Uterus (tissue), 2 donors: ENCODE measurements at regions not wholly inside any gene's neighbourhood (a gene's known extent, or its start where the extent isn't known, plus 50 kb on each side); places are given as distances from the start of the nearest gene placed in this dataset.

ENCODE experiments used
- POLR2A ChIP-seq, 2 donors: fragments of 450-650 bp; IDR thresholded peaks; one replicate each; pipeline ENCODE4 v1.6.1; 2016; ENCODE audit warnings: antibody characterized with exemption in 2 of 2, mild to moderate bottlenecking in 1 of 2, moderate library complexity in 1 of 2
- TF ChIP-seq, protein P1 (sequence below), 4 experiments: fragments of 200-600 bp in 2 of 4; fragments of 450-650 bp in 2 of 4; sonication (generic) in 2 of 4; IDR thresholded peaks; one replicate each; pipeline ENCODE4 v1.5.1; 2016 to 2019; ENCODE audit warnings: antibody characterized with exemption in 4 of 4, mild to moderate bottlenecking in 2 of 4, moderate library complexity in 1 of 4

DNA sequence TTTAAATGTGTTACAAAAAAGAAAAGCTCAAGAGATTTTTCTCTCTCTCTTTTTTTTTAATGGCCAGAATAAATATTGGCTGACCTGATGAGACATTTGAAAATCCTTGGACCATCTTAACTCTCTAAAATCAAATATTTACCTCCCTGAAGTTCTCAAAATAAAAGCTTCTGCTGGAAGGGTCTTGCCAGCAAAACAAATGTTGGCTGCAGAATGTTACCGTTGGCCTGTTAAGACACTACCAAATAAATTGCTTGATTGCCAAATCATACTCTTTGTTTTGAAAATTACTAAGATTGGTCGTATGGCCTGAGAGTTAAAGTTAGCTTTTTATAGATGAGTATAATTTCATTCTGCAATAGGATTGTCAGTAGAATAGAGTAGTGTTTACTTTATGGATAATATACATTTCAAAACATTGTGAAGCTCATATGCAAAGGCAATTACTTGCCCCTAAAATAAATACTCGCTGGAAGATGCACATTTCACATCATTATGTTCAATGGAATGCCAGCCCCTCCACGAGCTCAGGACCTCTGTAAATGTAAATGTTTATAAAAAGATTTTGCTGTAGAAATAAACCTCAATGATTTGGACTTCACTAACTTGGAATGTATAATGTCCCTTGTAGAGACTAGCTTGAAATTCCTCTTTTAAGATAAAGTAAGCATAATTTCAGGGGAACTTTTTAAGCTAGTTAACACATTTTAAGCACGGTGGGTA lies 193.4 kb downstream of the SOX11 start:
- TF ChIP-seq, protein P1, sequence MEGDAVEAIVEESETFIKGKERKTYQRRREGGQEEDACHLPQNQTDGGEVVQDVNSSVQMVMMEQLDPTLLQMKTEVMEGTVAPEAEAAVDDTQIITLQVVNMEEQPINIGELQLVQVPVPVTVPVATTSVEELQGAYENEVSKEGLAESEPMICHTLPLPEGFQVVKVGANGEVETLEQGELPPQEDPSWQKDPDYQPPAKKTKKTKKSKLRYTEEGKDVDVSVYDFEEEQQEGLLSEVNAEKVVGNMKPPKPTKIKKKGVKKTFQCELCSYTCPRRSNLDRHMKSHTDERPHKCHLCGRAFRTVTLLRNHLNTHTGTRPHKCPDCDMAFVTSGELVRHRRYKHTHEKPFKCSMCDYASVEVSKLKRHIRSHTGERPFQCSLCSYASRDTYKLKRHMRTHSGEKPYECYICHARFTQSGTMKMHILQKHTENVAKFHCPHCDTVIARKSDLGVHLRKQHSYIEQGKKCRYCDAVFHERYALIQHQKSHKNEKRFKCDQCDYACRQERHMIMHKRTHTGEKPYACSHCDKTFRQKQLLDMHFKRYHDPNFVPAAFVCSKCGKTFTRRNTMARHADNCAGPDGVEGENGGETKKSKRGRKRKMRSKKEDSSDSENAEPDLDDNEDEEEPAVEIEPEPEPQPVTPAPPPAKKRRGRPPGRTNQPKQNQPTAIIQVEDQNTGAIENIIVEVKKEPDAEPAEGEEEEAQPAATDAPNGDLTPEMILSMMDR (IDR thresholded peaks at IDR 0.05): no peak
- no peak for TF ChIP-seq POLR2A (IDR thresholded peaks at IDR 0.05)
